ENCODE measurements at regions not wholly inside any gene's neighbourhood (a gene's known extent, or its start where the extent isn't known, plus 50 kb on each side); places are given as distances from the start of the nearest gene placed in this dataset.

- Mint-ChIP-seq H3K9me3 (no peaks in the 10 kb centered on the region), H3K27ac (no peak overlapping the region), H3K4me3 (no peak overlapping the region), H3K27me3 (ENCODE audit: low read depth) (no peaks in the 10 kb centered on the region), H3K4me1 (ENCODE audit: low read depth) (peaks cover 7% of the 10 kb centered on the region), H3K36me3 (ENCODE audit: insufficient read depth in 2 of 2) (no peaks in the 10 kb centered on the region)
- ATAC-seq (replicated peaks in 1 of 2) (no peak), DNase-seq (no peak)
These were observed 198.5 kb upstream of the PPFIA2 start for GRCh38 chr12:81957631-81958030.

- no peak overlapping the region for H3K4me3 Mint-ChIP-seq
- no peaks in the 10 kb centered on the region for H3K9me3 Mint-ChIP-seq
- DNase-seq, result no peak
- no peaks in the 10 kb centered on the region for H3K27me3 Mint-ChIP-seq (ENCODE audit: low read depth)
- no peak for ATAC-seq (replicated peaks in 1 of 2)
- H3K36me3 Mint-ChIP-seq (ENCODE audit: insufficient read depth in 2 of 2), result no peaks in the 10 kb centered on the region
- H3K27ac Mint-ChIP-seq, result no peak overlapping the region
- H3K4me1 Mint-ChIP-seq (ENCODE audit: low read depth), result peaks cover 7% of the 10 kb centered on the region
These were observed 197.3 kb upstream of the PPFIA2 start for GRCh38 chr12:81956468-81956860.

GRCh38 chr12:81953541-81953940 lies 194.4 kb upstream of the PPFIA2 start:
- DNase-seq (no peak), ATAC-seq (replicated peaks in 1 of 2) (no peak)
- Mint-ChIP-seq H3K4me1 (ENCODE audit: low read depth) (peaks cover 7% of the 10 kb centered on the region), H3K36me3 (ENCODE audit: insufficient read depth in 2 of 2) (no peaks in the 10 kb centered on the region), H3K27me3 (ENCODE audit: low read depth) (no peaks in the 10 kb centered on the region), H3K27ac (no peak overlapping the region), H3K4me3 (no peak overlapping the region), H3K9me3 (no peaks in the 10 kb centered on the region)

- Mint-ChIP-seq H3K9me3 (no peaks in the 10 kb centered on the region), H3K27me3 (ENCODE audit: low read depth) (no peaks in the 10 kb centered on the region), H3K4me1 (ENCODE audit: low read depth) (peaks cover 7% of the 10 kb centered on the region), H3K27ac (no peak overlapping the region), H3K36me3 (ENCODE audit: insufficient read depth in 2 of 2) (no peaks in the 10 kb centered on the region), H3K4me3 (no peak overlapping the region)
- no peak for DNase-seq
- ATAC-seq (replicated peaks in 1 of 2), result no peak
These were observed 191.7 kb upstream of the PPFIA2 start for GRCh38 chr12:81950871-81951270.

- no peaks in the 10 kb centered on the region for H3K27me3 Mint-ChIP-seq (ENCODE audit: low read depth)
- DNase-seq (no peak), ATAC-seq (replicated peaks in 1 of 2) (no peak)
- no peaks in the 10 kb centered on the region for H3K9me3 Mint-ChIP-seq
- H3K4me3 Mint-ChIP-seq, result no peak overlapping the region
- H3K36me3 Mint-ChIP-seq (ENCODE audit: insufficient read depth in 2 of 2), result no peaks in the 10 kb centered on the region
- H3K4me1 Mint-ChIP-seq (ENCODE audit: low read depth), result peaks cover 7% of the 10 kb centered on the region
- no peak overlapping the region for H3K27ac Mint-ChIP-seq
These were observed 190.7 kb upstream of the PPFIA2 start for GRCh38 chr12:81949841-81950308.

- H3K27me3 Mint-ChIP-seq (ENCODE audit: low read depth), result no peaks in the 10 kb centered on the region
- no peak overlapping the region for H3K4me3 Mint-ChIP-seq
- no peak for ATAC-seq (replicated peaks in 1 of 2)
- H3K9me3 Mint-ChIP-seq, result no peaks in the 10 kb centered on the region
- no peak for DNase-seq
- H3K4me1 Mint-ChIP-seq (ENCODE audit: low read depth), result peaks cover 7% of the 10 kb centered on the region
- H3K27ac Mint-ChIP-seq, result no peak overlapping the region
- H3K36me3 Mint-ChIP-seq (ENCODE audit: insufficient read depth in 2 of 2), result no peaks in the 10 kb centered on the region
These were observed 190.3 kb upstream of the PPFIA2 start for GRCh38 chr12:81949416-81949815.

GRCh38 chr12:81944886-81945285 lies 185.7 kb upstream of the PPFIA2 start:
- H3K36me3 Mint-ChIP-seq (ENCODE audit: insufficient read depth in 2 of 2), result no peaks in the 10 kb centered on the region
- H3K9me3 Mint-ChIP-seq, result no peaks in the 10 kb centered on the region
- DNase-seq (no peak), ATAC-seq (replicated peaks in 1 of 2) (no peak)
- no peaks in the 10 kb centered on the region for H3K27me3 Mint-ChIP-seq (ENCODE audit: low read depth)
- H3K4me1 Mint-ChIP-seq (ENCODE audit: low read depth), result peaks cover 11% of the 10 kb centered on the region
- no peak overlapping the region for H3K27ac Mint-ChIP-seq
- H3K4me3 Mint-ChIP-seq, result no peak overlapping the region

GRCh38 chr12:81942594-81942993 lies 183.4 kb upstream of the PPFIA2 start:
- no peaks in the 10 kb centered on the region for H3K36me3 Mint-ChIP-seq (ENCODE audit: insufficient read depth in 2 of 2)
- no peak for DNase-seq

GRCh38 chr12:81930037-81930436 lies 170.9 kb upstream of the PPFIA2 start:
- ATAC-seq (replicated peaks in 1 of 2) (no peak), DNase-seq (no peak)
- Mint-ChIP-seq H3K27ac (no peak overlapping the region), H3K4me1 (ENCODE audit: low read depth) (no peaks in the 10 kb centered on the region), H3K9me3 (peaks cover 0 to 4% of the 10 kb centered on the region in 2 donors), H3K4me3 (no peak overlapping the region), H3K36me3 (ENCODE audit: insufficient read depth in 2 of 2) (no peaks in the 10 kb centered on the region), H3K27me3 (ENCODE audit: low read depth) (no peaks in the 10 kb centered on the region)

More at GRCh38 chr12:81942594-81942993, 183.4 kb upstream of the PPFIA2 start:
- Mint-ChIP-seq H3K4me1 (ENCODE audit: low read depth) (peaks cover 11% of the 10 kb centered on the region), H3K27ac (no peak overlapping the region), H3K4me3 (peak overlapping the region in 1 of 2 donors; percentile 44), H3K27me3 (ENCODE audit: low read depth) (no peaks in the 10 kb centered on the region), H3K9me3 (no peaks in the 10 kb centered on the region)
- peak in 1 of 2 donors; percentile 21 for ATAC-seq (replicated peaks in 1 of 2)

GRCh38 chr12:81896771-81897170 lies 137.6 kb upstream of the PPFIA2 start:
- ATAC-seq (replicated peaks in 1 of 2) (no peak), DNase-seq (peak; percentile 14 to 15)
- H3K36me3 Mint-ChIP-seq (ENCODE audit: insufficient read depth in 2 of 2), result peaks cover 8 to 13% of the 10 kb centered on the region in 2 donors
- no peak overlapping the region for H3K27ac Mint-ChIP-seq
- no peaks in the 10 kb centered on the region for H3K4me1 Mint-ChIP-seq (ENCODE audit: low read depth)
- H3K27me3 Mint-ChIP-seq (ENCODE audit: low read depth), result no peaks in the 10 kb centered on the region
- no peak overlapping the region for H3K4me3 Mint-ChIP-seq
- H3K9me3 Mint-ChIP-seq, result peaks cover 11 to 15% of the 10 kb centered on the region in 2 donors

- Mint-ChIP-seq H3K36me3 (ENCODE audit: insufficient read depth in 2 of 2) (no peaks in the 10 kb centered on the region), H3K4me1 (ENCODE audit: low read depth) (no peaks in the 10 kb centered on the region), H3K4me3 (no peak overlapping the region), H3K9me3 (no peaks in the 10 kb centered on the region), H3K27me3 (ENCODE audit: low read depth) (no peaks in the 10 kb centered on the region), H3K27ac (no peak overlapping the region)
- DNase-seq (no peak), ATAC-seq (replicated peaks in 1 of 2) (no peak)
These were observed 129.8 kb upstream of the PPFIA2 start for GRCh38 chr12:81888961-81889360.

- Mint-ChIP-seq H3K27me3 (ENCODE audit: low read depth) (no peaks in the 10 kb centered on the region), H3K4me1 (ENCODE audit: low read depth) (no peaks in the 10 kb centered on the region), H3K9me3 (no peaks in the 10 kb centered on the region), H3K36me3 (ENCODE audit: insufficient read depth in 2 of 2) (no peaks in the 10 kb centered on the region), H3K27ac (no peak overlapping the region), H3K4me3 (no peak overlapping the region)
- DNase-seq (no peak), ATAC-seq (replicated peaks in 1 of 2) (no peak)
These were observed 129.1 kb upstream of the PPFIA2 start for GRCh38 chr12:81888106-81888740.

- Mint-ChIP-seq H3K27me3 (ENCODE audit: low read depth) (no peaks in the 10 kb centered on the region), H3K9me3 (no peaks in the 10 kb centered on the region), H3K36me3 (ENCODE audit: insufficient read depth in 2 of 2) (no peaks in the 10 kb centered on the region), H3K27ac (no peak overlapping the region), H3K4me3 (no peak overlapping the region), H3K4me1 (ENCODE audit: low read depth) (peaks cover 9% of the 10 kb centered on the region)
- no peak for ATAC-seq (replicated peaks in 1 of 2)
- no peak for DNase-seq
These were observed 115.4 kb upstream of the PPFIA2 start for GRCh38 chr12:81874586-81874985.

- H3K4me1 Mint-ChIP-seq (ENCODE audit: low read depth), result peaks cover 9% of the 10 kb centered on the region
- ATAC-seq (replicated peaks in 1 of 2) (no peak), DNase-seq (no peak)
- no peaks in the 10 kb centered on the region for H3K36me3 Mint-ChIP-seq (ENCODE audit: insufficient read depth in 2 of 2)
- no peaks in the 10 kb centered on the region for H3K9me3 Mint-ChIP-seq
- H3K4me3 Mint-ChIP-seq, result no peak overlapping the region
- no peak overlapping the region for H3K27ac Mint-ChIP-seq
- H3K27me3 Mint-ChIP-seq (ENCODE audit: low read depth), result no peaks in the 10 kb centered on the region
These were observed 115.0 kb upstream of the PPFIA2 start for GRCh38 chr12:81874166-81874565.
